MM.1S (cell line): ENCODE measurements at regions not wholly inside any gene's neighbourhood (a gene's known extent, or its start where the extent isn't known, plus 50 kb on each side); places are given as distances from the start of the nearest gene placed in this dataset.

Experiments
- DNase-seq: peaks from one replicate; pipeline ENCODE4 v3.0.0-alpha.2; 2015
- H2AFZ ChIP-seq: fragments of 300-600 bp; sonication (generic); 2 replicates; pipeline ENCODE4 v1.6.0; 2016; ENCODE audit warnings: antibody characterized with exemption, low read length
- H3F3A ChIP-seq: fragments of 300-600 bp; sonication (generic); 2 replicates; pipeline ENCODE4 v1.6.1; 2016; ENCODE audit warnings: mild to moderate bottlenecking, antibody characterized with exemption, low read length, moderate library complexity, mixed read lengths; ENCODE audit not compliant: insufficient read depth
- H3K27ac ChIP-seq: fragments of 300-600 bp; sonication (generic); 2 replicates; pipeline ENCODE4 v1.5.1; 2016; ENCODE audit warnings: mild to moderate bottlenecking, low read length
- H3K27me3 ChIP-seq: fragments of 300-600 bp; sonication (generic); replicated peaks from 2 replicates; pipeline ENCODE4 v1.6.0; 2016; ENCODE audit warnings: low read length; ENCODE audit not compliant: insufficient read depth
- H3K36me3 ChIP-seq: fragments of 300-600 bp; sonication (generic); replicated peaks from 2 replicates; pipeline ENCODE4 v1.6.1; 2016; ENCODE audit warnings: mild to moderate bottlenecking, low read length, mixed read lengths; ENCODE audit not compliant: insufficient read depth
- H3K4me1 ChIP-seq: fragments of 300-600 bp; sonication (generic); 2 replicates; pipeline ENCODE4 v1.6.1; 2016; ENCODE audit warnings: low read length, mixed read lengths
- H3K4me2 ChIP-seq: fragments of 300-600 bp; sonication (generic); 2 replicates; pipeline ENCODE4 v1.6.0; 2016; ENCODE audit warnings: low read depth, low read length
- H3K4me3 ChIP-seq: fragments of 300-600 bp; sonication (generic); 2 replicates; pipeline ENCODE4 v1.5.1; 2016; ENCODE audit warnings: low read length, mixed read lengths
- H3K79me2 ChIP-seq: fragments of 300-600 bp; sonication (generic); 2 replicates; pipeline ENCODE4 v1.6.1; 2016; ENCODE audit warnings: mixed run types, low read length, mixed read lengths
- H3K9ac ChIP-seq: fragments of 300-600 bp; sonication (generic); 2 replicates; pipeline ENCODE4 v1.6.1; 2016; ENCODE audit warnings: low read length, mixed read lengths
- H3K9me2 ChIP-seq: fragments of 300-600 bp; sonication (generic); replicated peaks from 2 replicates; pipeline ENCODE4 v1.6.1; 2016; ENCODE audit warnings: mild to moderate bottlenecking, low read length, mixed read lengths; ENCODE audit not compliant: insufficient read depth
- H3K9me3 ChIP-seq: fragments of 300-600 bp; sonication (generic); replicated peaks from 2 replicates; pipeline ENCODE4 v1.6.1; 2016; ENCODE audit warnings: mild to moderate bottlenecking, low read length, mixed read lengths; ENCODE audit not compliant: insufficient read depth
- H4K20me1 ChIP-seq: fragments of 300-600 bp; sonication (generic); 2 replicates; pipeline ENCODE4 v1.6.1; 2016; ENCODE audit warnings: mild to moderate bottlenecking, low read length, moderate library complexity, mixed read lengths; ENCODE audit not compliant: insufficient read depth
- CTCF ChIP-seq: fragments of 300-600 bp; sonication (generic); IDR thresholded peaks from 2 replicates; pipeline ENCODE4 v1.5.1; 2016; ENCODE audit warnings: antibody characterized with exemption, low read length, mixed read lengths
- EZH2 ChIP-seq: fragments of 300-600 bp; sonication (generic); optimal IDR thresholded peaks from 2 replicates; pipeline ENCODE3; 2017; ENCODE audit warnings: low read depth, mild to moderate bottlenecking, antibody characterized with exemption, low read length, mixed read lengths
- EZH2phosphoT487 ChIP-seq: fragments of 300-600 bp; sonication (generic); IDR thresholded peaks from 2 replicates; pipeline ENCODE4 v1.6.1; 2018; ENCODE audit warnings: antibody characterized with exemption, low read length

DNA sequence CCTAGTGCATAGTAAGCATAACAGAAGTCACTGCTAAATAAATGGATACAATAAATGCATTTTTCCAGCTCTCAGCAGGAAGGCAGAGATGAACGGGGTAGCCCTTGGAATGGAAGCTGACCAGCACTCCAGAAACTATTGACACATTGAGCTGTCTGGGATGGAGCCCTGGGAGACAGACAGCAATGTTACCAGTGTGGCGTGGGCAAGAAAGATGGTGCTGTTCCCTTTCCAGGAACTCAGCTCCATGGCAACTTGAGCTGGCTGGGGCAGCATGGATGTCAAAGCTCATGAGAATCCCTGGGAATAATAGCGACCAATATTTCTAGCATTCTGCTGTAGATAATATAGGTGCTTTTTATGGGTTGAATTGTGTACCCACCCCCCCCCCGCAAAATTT, 104.3 kb upstream of the PTPRT start:
- Histone ChIP-seq H3K79me2 (no peaks in the 10 kb centered on the region), H3K9ac (no peak overlapping the region), H3K27me3 (no peaks in the 10 kb centered on the region), H3K27ac (no peak overlapping the region), H3F3A (no peaks in the 10 kb centered on the region), H3K4me3 (no peak overlapping the region), H3K9me3 (no peaks in the 10 kb centered on the region), H3K9me2 (no peaks in the 10 kb centered on the region), H3K4me1 (no peaks in the 10 kb centered on the region), H3K4me2 (no peak overlapping the region), H2AFZ (no peak overlapping the region), H4K20me1 (no peaks in the 10 kb centered on the region), H3K36me3 (no peaks in the 10 kb centered on the region)
- no peak for DNase-seq
- TF ChIP-seq EZH2 (no peak), CTCF (no peak), EZH2phosphoT487 (no peak)

DNA sequence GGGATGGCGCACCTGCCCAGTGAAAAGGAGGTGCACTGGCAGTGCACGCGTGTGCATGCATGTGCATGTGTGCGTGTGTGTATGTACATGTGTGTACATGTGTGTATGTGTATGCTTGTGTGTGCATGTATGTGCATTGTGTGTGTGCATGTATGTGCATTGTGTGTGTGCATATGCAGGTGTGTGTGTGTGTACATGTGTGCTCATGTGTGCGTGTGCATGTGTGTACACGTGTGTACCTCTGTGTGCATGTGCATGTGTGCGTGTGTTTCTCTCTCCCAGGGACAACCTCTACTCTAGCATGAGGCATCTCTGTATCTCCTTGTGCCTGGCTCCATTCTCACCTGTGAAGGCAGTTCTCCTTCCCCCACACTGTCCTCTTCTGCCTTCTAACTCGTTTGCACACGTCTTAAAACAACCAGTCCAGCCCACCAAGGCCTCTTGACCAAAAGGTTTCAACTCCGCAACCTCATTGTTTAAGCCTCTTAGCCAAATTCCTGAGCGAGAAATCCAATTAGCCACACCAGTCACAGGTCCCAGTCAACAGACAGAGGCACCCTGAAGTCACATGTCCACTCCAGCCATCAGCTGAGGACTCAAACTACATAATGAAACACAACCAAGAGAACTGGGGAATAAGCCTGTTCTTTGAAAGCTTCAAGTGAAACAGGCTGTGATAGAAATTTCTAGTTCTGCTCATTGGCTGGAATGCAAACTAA, 103.5 kb upstream of the PTPRT start:
- no peaks in the 10 kb centered on the region for H3K27me3 ChIP-seq
- no peak for TF ChIP-seq CTCF
- TF ChIP-seq EZH2phosphoT487 = no peak
- TF ChIP-seq EZH2 = no peak

GRCh38 chr20:43292222-43292621, 102.5 kb upstream of the PTPRT start:
- Histone ChIP-seq H3K4me3 (no peak overlapping the region), H3K27me3 (no peaks in the 10 kb centered on the region), H3K4me2 (no peak overlapping the region), H3F3A (no peaks in the 10 kb centered on the region), H3K9me2 (no peaks in the 10 kb centered on the region), H3K79me2 (no peaks in the 10 kb centered on the region), H3K27ac (no peak overlapping the region), H3K9ac (no peak overlapping the region), H3K4me1 (no peaks in the 10 kb centered on the region), H3K9me3 (no peaks in the 10 kb centered on the region), H4K20me1 (no peaks in the 10 kb centered on the region), H2AFZ (no peak overlapping the region), H3K36me3 (no peaks in the 10 kb centered on the region)
- no peak for TF ChIP-seq EZH2
- TF ChIP-seq CTCF = no peak
- TF ChIP-seq EZH2phosphoT487 = no peak
- DNase-seq = no peak

More for the DNA sequence above, 103.5 kb upstream of the PTPRT start:
- no peak overlapping the region for H3K9ac ChIP-seq
- DNase-seq = no peak
- no peaks in the 10 kb centered on the region for H3K4me1 ChIP-seq
- no peaks in the 10 kb centered on the region for H3K79me2 ChIP-seq
- H3K36me3 ChIP-seq = no peaks in the 10 kb centered on the region
- no peaks in the 10 kb centered on the region for H3K9me3 ChIP-seq
- H3K9me2 ChIP-seq = no peaks in the 10 kb centered on the region
- no peak overlapping the region for H3K4me2 ChIP-seq
- H3K4me3 ChIP-seq = no peak overlapping the region
- no peaks in the 10 kb centered on the region for H4K20me1 ChIP-seq
- H3K27ac ChIP-seq = no peak overlapping the region
- H2AFZ ChIP-seq = no peak overlapping the region
- H3F3A ChIP-seq = no peaks in the 10 kb centered on the region
